Thyroid gland (tissue), 4 donors: ENCODE measurements at regions not wholly inside any gene's neighbourhood (a gene's known extent, or its start where the extent isn't known, plus 50 kb on each side); places are given as distances from the start of the nearest gene placed in this dataset.

Experiments
- POLR2A ChIP-seq, 2 donors: fragments of 450-650 bp; IDR thresholded peaks; one replicate each; pipeline ENCODE4 v1.6.1; 2017; ENCODE audit warnings: antibody characterized with exemption in 2 of 2, mild to moderate bottlenecking in 2 of 2, moderate library complexity in 1 of 2
- TF ChIP-seq, protein P1 (sequence below), 6 experiments: fragments of 200-600 bp in 3 of 6; fragments of 450-650 bp in 3 of 6; sonication (generic) in 3 of 6; IDR thresholded peaks; one replicate each; pipeline ENCODE4 v1.5.1; 2016 to 2019; ENCODE audit warnings: antibody characterized with exemption in 6 of 6, mild to moderate bottlenecking in 2 of 6, inconsistent platforms in 1 of 6, moderate library complexity in 1 of 6

DNA sequence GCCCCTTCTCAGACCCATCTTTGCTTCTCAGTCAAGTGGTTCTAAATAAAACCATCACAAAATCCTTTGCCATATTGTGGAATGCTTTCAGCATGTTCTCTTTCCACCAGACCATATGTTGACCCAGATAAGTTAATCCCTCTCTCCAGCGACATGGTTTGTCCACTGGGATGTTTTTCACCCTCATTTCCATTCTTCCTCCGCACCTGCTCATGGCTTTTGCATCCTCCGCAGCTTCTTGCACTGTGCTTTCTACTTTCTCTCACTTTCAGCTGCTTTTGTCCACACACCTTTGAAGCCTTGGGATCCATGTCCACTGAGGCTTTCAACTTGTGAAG lies 52.3 kb upstream of the WAC start:
- TF ChIP-seq, protein P1, sequence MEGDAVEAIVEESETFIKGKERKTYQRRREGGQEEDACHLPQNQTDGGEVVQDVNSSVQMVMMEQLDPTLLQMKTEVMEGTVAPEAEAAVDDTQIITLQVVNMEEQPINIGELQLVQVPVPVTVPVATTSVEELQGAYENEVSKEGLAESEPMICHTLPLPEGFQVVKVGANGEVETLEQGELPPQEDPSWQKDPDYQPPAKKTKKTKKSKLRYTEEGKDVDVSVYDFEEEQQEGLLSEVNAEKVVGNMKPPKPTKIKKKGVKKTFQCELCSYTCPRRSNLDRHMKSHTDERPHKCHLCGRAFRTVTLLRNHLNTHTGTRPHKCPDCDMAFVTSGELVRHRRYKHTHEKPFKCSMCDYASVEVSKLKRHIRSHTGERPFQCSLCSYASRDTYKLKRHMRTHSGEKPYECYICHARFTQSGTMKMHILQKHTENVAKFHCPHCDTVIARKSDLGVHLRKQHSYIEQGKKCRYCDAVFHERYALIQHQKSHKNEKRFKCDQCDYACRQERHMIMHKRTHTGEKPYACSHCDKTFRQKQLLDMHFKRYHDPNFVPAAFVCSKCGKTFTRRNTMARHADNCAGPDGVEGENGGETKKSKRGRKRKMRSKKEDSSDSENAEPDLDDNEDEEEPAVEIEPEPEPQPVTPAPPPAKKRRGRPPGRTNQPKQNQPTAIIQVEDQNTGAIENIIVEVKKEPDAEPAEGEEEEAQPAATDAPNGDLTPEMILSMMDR (IDR thresholded peaks at IDR 0.05): no peak
- no peak for TF ChIP-seq POLR2A (IDR thresholded peaks at IDR 0.05)
